Gastrocnemius medialis (tissue), 4 donors: ENCODE measurements at regions not wholly inside any gene's neighbourhood (a gene's known extent, or its start where the extent isn't known, plus 50 kb on each side); places are given as distances from the start of the nearest gene placed in this dataset.

ENCODE experiments used
- POLR2A ChIP-seq, 2 donors: fragments of 450-650 bp; IDR thresholded peaks; one replicate each; pipeline ENCODE4 v1.6.1; 2017; ENCODE audit warnings: antibody characterized with exemption in 2 of 2, mild to moderate bottlenecking in 2 of 2, moderate library complexity in 2 of 2
- TF ChIP-seq, protein P1 (sequence below), 5 experiments: fragments of 450-650 bp in 3 of 5; fragments of 200-600 bp in 2 of 5; sonication (generic) in 2 of 5; IDR thresholded peaks in 4 of 5; conservative IDR thresholded peaks in 1 of 5; 1 replicate in 4 of 5; 2 replicates in 1 of 5; pipeline ENCODE4 v1.5.1; 2016 to 2019; ENCODE audit warnings: antibody characterized with exemption in 5 of 5, mild to moderate bottlenecking in 3 of 5, moderate library complexity in 3 of 5

DNA sequence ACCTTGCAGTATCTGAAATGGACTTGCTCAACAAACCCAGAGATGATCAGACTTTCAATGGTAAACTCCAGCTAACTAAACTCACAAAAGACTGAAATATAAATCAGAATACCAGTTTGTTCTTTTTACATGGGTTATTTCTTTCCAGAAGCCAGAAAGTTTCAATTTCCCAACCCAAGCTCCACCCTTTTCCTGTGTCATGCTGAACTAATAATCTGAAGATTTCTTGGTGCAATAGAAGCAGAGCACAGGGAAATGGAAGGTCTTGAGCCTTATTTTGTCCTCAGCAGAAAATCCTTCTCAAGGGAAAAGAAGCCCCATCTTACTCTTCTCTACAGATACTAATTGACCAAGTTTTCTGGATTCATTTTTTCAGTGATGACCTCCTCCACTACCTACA, 93.3 kb upstream of the PAPOLG start:
- no peak for TF ChIP-seq POLR2A (IDR thresholded peaks at IDR 0.05)
- TF ChIP-seq, protein P1, sequence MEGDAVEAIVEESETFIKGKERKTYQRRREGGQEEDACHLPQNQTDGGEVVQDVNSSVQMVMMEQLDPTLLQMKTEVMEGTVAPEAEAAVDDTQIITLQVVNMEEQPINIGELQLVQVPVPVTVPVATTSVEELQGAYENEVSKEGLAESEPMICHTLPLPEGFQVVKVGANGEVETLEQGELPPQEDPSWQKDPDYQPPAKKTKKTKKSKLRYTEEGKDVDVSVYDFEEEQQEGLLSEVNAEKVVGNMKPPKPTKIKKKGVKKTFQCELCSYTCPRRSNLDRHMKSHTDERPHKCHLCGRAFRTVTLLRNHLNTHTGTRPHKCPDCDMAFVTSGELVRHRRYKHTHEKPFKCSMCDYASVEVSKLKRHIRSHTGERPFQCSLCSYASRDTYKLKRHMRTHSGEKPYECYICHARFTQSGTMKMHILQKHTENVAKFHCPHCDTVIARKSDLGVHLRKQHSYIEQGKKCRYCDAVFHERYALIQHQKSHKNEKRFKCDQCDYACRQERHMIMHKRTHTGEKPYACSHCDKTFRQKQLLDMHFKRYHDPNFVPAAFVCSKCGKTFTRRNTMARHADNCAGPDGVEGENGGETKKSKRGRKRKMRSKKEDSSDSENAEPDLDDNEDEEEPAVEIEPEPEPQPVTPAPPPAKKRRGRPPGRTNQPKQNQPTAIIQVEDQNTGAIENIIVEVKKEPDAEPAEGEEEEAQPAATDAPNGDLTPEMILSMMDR (IDR thresholded peaks at IDR 0.05 in 4 of 5, conservative IDR thresholded peaks at IDR 0.05 in 1 of 5) = no peak
